Stimulated activated CD8-positive, alpha-beta memory T cell treated with anti-CD3 and anti-CD28 coated beads, Interleukin-12 subunit alpha, Interleukin-12 subunit beta, amount 100 ng/mL, for 24 hours (primary cell): ENCODE measurements at regions not wholly inside any gene's neighbourhood (a gene's known extent, or its start where the extent isn't known, plus 50 kb on each side); places are given as distances from the start of the nearest gene placed in this dataset.

ENCODE experiments used
- DNase-seq: peaks from one replicate; pipeline ENCODE4 v3.0.0-alpha.2; 2020; ENCODE audit errors: extremely low read depth

DNA sequence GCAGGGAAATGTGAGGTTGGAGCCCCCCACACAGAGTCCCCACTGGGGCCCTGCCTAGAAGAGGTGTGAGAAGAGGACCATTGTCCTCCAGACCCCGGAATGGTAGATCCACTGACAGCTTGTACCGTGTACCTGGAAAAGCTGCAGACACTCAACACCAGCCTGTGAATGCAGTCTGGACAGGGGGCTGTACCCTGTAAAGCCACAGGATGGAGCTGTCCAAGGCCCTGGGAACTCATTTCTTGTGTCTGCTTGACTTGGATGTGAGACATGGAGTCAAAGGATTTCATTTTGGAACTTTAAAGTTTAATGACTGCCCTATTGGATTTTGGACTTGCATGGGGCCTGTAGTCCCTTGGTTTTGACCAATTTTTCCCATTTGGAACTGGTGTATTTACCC lies 535.0 kb upstream of the MEF2C start:
- DNase-seq, result no peak

DNA sequence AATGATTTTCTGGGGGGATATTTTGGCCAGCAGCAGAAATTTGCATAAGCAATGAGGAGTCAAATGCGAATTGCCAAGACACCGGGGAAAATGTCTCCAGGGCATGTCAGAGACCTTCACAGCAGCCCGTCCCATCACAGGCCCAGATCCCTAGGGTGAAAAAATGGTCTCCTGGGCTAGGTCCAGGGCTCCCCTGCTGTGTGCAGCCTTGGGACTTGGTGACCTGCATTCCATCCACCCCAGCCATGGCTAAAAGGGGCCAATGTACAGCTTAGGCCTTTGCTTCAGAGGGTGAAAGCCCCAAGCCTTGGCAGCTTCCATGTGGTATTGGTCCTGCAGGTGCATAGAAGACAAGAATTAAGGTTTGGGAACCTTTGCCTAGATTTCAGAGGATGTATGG lies 534.5 kb upstream of the MEF2C start:
- no peak for DNase-seq

DNA sequence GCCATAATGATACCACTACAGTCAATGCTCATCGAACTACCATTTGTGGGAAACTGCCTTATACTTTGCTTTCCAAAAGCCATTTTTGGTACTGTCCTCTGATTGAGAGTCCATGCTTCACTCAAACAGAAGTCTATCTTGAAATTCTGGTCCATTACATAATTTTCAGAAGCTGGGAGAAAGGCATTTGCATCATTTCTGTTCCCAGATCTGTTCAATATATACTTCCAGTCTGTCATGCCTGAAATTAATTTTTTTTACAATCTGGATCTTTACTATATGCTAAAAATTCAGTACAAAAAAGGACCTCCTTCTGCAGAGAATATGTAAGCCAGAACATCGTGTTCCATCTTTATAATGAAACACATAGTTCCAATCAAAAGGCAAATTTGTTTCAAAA lies 528.9 kb upstream of the MEF2C start:
- DNase-seq, result no peak

DNA sequence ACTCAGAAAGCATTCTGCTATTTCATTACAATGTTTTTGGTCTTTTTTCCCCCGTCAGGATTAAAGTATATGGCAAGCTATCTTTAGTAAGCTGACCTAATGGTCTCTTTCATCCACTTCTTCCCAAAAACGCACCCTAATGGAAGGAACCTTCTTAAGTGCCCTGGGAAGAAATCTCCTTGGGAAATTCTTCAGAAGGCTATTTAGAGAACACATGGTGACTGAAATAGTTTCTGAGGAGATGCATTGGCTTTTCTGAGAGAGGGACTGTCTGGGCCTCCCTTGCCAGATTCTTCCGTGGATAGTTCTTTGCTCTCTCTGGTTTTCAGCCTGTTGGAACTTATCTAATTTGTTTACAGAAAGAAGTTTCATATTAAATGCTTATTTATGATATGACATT lies 524.1 kb upstream of the MEF2C start:
- DNase-seq, result no peak

DNA sequence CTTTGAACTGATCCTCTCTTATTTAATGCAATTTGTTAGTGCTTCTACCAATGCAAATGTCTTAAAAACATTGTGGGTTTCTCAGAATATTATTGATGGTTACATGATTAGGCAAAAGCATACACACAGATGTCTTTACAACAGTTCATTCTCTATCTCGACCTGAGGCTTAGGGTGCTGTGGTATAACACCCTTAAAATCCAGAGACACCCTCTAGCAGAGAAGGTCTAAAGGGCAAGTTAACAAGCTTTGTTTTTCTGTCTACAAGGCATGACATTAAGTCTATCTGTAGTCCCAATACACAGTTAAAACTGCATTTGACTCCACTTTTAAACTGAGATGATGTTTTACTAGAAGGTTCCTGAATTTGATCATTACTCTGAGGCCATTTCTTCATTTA lies 518.7 kb upstream of the MEF2C start:
- no peak for DNase-seq

DNA sequence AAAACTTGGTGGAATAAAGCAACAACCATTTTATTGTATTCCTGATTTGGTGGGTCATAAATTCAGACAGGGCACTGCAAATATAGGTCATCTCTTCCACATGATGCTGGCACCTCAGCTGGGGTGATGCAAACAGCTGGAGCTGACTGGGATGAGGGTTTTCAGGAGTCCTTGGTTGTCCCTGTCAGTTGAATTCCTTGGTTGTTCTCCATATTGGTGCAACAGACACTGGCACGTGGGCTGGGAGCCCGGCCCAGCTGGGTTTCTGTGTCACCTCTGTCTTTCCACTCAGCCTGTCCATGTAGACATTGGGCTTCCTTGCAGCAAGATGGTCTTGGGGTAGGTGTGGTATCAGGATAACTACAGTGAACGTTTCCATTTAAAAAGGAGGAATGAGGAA lies 518.0 kb upstream of the MEF2C start:
- no peak for DNase-seq

DNA sequence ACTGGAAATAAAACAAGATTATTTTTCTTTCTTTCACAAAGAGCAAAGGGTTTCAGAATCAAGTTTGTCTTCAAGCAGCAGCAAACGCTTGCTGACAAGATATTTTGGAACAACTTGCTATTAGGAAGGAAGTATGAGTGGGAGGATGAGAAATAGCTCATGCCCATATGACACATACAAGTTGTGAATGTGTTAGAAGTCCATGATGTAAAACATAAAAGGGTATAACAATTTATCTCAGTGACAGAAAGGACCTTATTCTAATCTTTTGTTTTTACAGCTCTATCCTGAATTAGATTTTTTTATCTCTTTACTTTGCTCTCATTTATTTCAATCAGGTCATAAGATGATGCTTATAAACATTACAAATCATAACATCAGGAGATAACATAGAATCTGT lies 516.6 kb upstream of the MEF2C start:
- no peak for DNase-seq

DNA sequence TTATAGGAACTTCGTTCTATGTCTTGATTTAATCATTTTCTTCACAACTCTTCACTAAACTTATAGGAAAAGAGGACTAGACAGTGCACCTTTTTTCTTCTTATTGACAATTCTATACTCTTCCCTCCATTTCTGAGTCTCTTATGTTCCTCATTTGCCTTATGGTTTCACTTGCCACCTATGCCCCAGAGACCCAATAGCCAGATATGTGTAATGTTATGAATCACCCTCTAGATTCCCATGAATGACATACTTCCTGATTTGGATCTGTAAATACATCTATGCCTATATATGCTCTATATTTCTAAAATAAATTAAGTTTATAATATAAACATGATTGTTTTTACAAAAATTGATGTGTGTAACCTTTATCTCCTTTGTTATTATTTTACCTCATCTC lies 514.1 kb upstream of the MEF2C start:
- no peak for DNase-seq

DNA sequence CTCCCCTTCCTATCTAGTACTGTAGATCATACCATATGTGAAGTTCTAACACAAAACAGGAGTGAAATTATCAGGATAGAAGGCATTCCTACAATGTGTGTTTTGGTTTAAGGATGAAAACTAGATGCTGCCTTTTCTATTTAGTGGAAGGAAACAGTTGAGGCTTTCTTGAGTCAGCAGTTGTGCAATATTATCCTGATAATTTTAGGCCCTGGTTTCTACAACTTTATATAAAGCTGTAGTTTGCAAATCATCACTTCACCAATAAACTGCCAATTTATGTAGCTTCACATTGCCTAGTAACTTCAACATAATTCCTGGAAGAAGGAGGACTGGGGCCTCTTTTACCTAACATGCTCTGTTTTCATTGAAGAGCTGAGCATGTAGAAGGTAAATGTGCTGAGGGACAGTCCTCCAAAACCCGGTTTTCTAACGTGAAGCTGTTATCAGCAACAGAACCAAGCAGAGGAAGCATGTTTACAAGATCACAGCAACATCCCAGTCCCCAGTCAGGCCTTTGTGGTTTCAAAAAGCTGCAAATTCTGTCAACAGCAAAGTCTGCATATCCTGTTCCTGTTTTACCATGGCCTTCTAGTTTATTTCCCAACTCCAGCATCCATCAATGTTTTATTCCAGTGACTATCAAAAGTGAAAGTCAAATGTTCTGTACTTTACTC lies 513.4 kb upstream of the MEF2C start:
- no peak for DNase-seq

DNA sequence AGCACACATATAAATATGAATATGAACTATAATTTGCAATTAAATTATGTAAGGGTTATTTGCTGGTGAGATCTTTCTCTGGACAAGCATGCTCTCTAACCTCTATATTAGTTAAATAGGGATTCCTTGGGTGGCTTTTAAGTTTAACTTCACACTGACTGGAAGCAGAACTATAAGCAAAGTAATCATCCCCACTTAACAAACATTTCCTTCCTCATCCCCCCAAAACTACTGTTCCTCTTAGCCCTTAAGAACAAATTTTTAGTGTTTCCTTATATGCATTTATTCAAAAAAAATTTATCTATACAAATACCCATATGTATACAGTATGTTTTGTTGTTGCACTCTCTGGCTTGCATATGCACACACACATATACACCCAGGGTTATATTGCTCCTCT lies 512.1 kb upstream of the MEF2C start:
- no peak for DNase-seq

DNA sequence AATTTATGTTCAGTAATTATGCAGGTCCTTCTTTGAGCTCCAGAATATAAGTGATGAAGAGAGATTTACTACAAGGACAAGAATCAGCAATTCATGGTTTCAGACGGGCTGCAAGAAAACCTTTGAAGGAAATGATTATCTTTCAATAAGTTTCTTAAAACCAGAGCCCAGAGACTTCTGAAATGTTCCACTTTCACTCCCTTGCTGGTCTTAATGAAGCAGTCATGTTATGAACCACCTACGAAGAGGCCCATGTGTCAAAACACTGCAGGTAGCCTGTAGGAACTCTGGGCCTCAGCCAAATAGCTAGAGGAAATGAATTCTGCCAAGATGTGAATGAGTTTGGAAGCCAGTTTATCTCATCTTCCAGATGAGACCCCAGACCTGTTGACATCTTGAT lies 505.9 kb upstream of the MEF2C start:
- no peak for DNase-seq

DNA sequence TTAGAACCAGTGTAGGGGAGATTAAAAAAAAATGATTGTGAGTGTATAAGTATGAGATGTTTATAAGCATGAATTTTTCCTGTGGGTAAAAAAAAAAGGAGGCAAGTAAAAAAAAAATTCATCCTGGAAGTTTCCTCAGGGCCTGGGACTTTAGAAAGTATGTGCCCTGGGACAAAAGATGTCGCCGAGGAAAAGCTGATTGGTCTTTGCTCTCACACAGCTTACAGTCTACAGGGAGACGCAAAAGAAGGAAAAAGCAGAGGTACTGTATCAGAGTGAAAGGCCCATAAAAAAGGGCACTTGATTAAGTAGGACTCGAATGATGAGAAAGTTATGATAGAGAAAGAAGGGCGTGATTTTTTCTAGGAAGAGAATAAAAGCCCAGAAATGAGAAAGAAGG lies 501.4 kb upstream of the MEF2C start:
- no peak for DNase-seq

DNA sequence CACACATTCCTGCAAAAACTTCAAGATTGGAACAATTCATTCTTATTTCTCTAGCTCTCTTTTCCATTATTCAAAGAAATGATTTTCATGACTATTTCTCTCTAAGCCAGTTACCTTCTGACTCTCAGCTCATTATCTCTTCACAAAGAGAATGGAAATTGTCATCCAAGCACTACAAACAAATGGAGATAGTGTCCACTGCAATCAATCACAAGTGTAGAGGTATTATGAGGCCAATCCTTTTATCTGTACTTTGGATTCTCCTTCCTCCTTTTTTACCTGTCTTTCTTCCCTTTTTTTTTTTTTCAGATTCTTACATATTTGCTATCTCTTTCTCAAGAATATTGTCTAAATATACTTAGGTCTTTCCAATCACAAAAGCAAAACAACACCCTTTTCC lies 497.7 kb upstream of the MEF2C start:
- DNase-seq, result no peak

DNA sequence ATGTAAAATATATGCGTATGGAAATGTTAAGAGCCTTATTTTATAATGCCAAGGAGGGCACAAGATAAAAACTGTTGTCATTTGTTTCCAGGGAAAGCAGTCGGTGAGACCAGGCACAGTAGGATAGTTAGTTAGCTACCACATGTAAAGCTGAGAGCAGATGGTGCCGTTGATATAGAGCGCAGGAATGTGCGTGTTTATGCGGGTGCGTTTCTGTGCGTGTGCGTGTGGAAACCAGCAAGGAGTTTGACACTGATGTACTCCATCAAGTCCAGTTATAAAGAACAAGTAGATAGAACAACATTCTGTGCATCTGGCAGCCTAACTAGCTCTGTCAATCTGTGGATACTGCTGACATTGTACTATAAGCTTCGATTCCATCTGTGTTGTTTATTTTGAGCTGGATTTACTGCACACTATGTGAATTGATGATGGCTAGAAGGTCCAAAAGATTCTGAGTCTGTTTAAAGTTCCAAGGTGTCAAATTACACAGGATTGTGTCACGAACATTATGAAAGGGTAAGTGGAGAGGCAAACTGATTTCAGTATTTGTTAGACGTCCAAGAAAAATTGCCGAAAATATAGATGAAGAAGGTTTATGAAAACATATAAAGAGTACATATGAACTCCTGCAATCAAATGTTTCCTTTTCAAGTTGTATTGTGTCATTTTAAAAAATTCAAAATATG lies 494.9 kb upstream of the MEF2C start:
- no peak for DNase-seq

DNA sequence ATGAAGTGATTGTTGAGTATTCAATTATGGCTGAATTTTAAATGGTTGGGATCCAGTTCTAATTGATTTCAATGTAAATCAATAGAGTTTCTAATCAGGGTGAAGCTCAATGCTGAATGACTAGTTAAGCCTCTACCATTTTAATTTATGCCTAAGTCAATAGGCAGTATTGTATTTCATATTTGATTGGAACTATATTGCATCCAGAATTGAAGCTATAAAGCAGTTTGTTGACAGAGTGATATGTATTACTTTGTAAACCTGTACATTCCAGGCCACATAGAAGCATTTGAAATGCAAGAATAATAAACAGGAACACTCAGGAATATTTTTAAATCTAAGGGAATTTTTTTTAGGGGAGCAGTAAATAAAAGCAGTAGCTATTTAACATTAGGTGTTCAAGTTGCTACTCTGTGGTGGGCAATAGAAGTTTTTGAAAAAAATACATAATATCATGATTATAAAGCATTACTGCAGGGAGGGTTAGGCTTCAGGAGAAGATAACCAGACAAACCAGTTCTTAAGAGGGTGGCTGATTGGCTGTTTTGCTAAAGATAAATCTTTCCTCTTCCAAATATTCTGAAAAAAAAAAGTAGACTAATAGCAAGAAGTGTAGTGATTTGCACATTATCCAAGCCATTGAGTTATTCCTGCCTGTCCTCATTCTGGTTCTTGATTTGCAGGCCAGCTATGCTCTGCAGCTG lies 492.0 kb upstream of the MEF2C start:
- no peak for DNase-seq

DNA sequence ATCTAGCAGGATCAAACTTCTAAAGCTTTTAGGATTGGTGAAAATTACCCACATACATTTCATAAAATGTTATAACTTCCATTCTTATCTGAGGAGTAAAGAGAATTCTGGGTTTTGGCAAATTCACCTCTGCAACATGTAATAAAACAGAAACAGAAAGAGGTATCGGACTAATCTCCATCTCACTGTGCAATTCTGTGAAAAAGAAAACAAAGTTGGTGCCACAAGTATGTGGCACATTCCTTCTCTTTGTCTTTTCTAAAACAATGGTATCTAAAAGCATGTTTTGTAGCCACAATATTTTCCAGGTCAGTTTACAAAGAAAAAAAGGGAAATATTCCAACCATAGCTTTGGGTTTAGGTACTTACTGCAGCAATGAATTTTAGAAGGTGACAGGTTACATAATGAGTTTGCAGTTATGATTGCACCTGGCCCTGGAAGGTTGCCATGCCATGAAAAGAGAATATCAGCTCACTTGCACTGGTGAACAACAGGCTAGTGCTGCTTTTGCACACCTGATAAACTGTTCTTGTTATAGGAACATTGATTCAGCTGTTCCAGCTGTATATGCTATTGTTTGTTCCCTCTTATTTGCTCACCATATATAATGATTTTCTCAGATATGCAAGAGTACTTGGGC lies 491.3 kb upstream of the MEF2C start:
- DNase-seq, result no peak

DNA sequence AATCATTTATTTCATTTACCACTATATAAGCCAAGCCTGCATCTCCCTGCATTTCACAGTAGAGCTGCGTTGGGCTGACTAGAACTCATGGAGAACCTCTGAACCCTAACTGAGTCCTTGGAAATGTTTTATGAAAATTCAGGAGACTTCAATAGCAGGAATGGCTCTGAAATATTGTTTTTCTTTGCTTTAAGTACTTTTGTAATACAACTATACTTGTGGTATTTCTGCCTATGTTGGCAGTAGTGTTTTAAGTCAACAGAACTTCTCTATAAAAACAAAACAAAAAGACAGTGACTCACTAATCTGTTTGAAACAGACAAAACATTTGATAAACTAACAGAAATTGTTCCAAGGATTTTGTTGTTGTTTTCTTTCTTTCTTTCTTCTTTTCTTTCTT lies 489.2 kb upstream of the MEF2C start:
- no peak for DNase-seq

DNA sequence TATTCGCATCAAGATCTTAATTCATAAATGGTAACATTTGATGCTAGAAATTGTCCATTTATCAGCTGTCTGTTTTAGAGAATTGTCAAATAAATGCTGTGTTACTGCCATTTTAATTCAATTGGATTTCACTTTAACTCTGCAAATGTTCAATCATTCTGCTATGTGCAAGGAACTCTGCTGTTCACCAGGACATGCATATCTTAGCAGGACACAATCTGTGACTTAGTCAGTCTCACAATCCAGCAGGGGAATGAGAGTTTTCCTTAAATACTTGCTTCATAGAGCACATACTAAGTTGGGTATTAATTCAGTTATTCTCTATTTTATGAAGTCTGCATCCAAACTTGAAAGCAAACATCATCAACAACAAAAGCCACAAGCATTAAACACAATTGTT lies 488.7 kb upstream of the MEF2C start:
- no peak for DNase-seq

DNA sequence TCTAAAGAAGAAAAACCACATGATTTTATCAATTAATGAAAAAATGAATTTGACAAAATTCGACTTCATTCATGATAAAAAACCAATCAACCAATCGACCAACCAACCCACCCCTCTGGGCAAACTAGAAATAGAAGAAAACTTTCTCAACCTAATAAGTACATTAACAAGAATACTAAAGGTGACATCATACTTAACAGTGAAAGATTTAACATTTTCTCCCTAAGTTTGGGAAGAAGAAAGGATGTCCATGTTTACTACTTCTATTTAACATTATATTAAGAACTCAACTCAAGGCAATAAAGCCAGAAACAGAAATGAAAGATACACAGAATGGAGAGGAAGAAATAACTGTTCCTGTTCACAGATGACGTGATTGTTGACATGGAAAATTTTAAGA lies 476.1 kb upstream of the MEF2C start:
- no peak for DNase-seq

DNA sequence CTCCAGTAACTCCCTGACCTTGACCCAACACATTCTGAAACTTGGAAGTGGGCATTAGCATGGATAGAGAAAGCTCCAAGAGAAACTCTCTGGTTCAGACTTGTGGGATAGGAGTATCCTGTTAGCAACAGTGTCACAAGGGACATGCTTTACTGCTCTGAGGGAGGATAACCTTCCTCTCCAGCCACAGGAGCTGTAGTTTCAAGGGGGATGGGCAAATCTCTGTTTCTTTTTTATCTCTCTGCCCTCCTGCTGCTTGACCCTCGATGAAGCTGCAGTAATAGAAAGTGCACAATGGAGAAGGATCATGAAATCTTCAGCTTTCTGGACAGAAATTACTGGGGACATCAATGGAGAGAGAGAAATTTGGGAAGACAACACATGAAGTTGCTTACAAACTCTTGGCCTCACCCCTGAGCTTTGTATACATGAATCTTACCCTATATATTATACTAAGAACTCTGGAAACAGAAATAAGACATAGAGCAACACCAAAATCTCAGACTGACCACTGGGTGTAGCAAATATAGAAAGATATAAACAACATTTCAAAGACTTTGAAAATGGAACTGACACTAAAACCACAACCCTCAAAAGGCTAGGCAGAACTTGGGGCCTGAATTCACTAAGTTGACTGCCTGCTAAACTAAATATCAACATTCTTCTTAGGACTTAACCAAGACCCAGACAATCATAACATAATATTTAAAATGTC lies 471.0 kb upstream of the MEF2C start:
- DNase-seq, result no peak

DNA sequence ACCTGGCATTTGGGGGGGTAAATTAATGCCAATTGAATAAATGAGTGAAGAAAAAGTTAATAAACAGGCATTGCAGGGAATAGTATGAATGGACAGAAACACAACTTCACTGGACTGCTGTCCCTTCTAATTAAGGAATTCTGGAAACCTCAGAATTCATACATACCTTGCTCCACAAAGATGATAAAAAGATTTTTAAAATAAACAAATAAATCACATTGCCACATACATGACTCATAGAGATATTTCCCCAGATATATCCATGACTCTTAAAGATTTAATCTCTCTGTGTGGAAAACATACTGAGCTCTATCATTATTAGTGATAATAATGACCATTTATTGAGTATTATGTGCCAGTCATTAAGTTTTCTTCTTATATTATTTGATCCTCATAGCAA lies 469.0 kb upstream of the MEF2C start:
- DNase-seq, result no peak

DNA sequence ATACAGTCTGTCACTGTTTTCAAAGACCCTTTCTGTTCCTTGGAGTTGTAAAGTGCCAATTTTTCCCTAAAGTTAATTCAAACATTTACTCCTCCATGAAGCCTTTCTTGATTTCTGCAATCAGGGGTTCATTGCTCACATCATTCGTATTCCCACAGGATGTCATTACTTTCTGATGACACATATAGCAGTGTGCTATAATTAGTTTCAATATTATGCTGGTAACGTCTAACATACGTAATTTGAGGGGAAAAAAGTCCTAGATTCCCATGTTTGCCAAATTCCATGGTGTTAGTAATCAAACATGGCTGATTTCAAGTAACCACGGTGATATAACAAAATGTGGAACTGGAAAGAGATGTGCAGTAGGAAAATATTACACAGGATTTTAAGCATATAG lies 468.2 kb upstream of the MEF2C start:
- DNase-seq, result no peak
